WTC11 (cell line): ENCODE measurements at regions not wholly inside any gene's neighbourhood (a gene's known extent, or its start where the extent isn't known, plus 50 kb on each side); places are given as distances from the start of the nearest gene placed in this dataset.
A peak's percentile ranks its signal among the peaks of the same experiment; 100 is the strongest.
"Not testable (repeated sequence)": the region's sequence is repeated elsewhere in the genome, so short reads cannot be mapped to it uniquely, and the experiment has no call there.

ENCODE experiments used
- ATAC-seq: fragments of 200-7000 bp; cut with Tn5 transposase; 2 replicates; pipeline ENCODE4 v1.10.0; 2021; ENCODE audit warnings: mild to moderate bottlenecking, moderate library complexity
- CTCF ChIA-PET: fragments of 300-600 bp; sonication (Branson Sonifier 250); formaldehyde crosslinking; loops from one replicate; lab custom pipeline; 2021; ENCODE audit warnings: antibody characterized with exemption; lab: Charles Lee
- POLR2A ChIA-PET: fragments of 350-600 bp; sonication (Branson Sonifier 250); formaldehyde crosslinking; loops from one replicate; lab custom pipeline; 2021; ENCODE audit warnings: antibody characterized with exemption; lab: Charles Lee
- DNase-seq: peaks from one replicate; pipeline ENCODE4 v3.0.0; 2021; ENCODE audit warnings: low spot score
- H3K27ac Mint-ChIP-seq: 2 replicates; pipeline ENCODE4 v1.8.0; 2021; ENCODE audit warnings: mixed read lengths
- H3K27me3 Mint-ChIP-seq: 2 replicates; pipeline ENCODE4 v1.8.0; 2021; ENCODE audit warnings: low read depth, mild to moderate bottlenecking, moderate library complexity, mixed read lengths
- H3K36me3 Mint-ChIP-seq: 2 replicates; pipeline ENCODE4 v1.8.0; 2021; ENCODE audit warnings: mixed read lengths
- H3K4me1 Mint-ChIP-seq: 2 replicates; pipeline ENCODE4 v1.8.0; 2022; ENCODE audit warnings: mixed read lengths
- H3K4me3 Mint-ChIP-seq: 2 replicates; pipeline ENCODE4 v1.8.0; 2021; ENCODE audit warnings: mild to moderate bottlenecking, moderate library complexity, mixed read lengths
- H3K9me3 Mint-ChIP-seq: 2 replicates; pipeline ENCODE4 v1.8.0; 2021; ENCODE audit warnings: mixed read lengths
- ARID4B ChIP-seq: sonication (generic); formaldehyde crosslinking; IDR thresholded peaks from 2 replicates; pipeline ENCODE4 v1.8.0; 2023; ENCODE audit warnings: missing genetic modification reagents, mild to moderate bottlenecking, borderline replicate concordance
- CREM ChIP-seq: sonication (generic); formaldehyde crosslinking; IDR thresholded peaks from 2 replicates; pipeline ENCODE4 v1.8.1; 2022; ENCODE audit warnings: mild to moderate bottlenecking, missing genetic modification reagents, moderate library complexity
- HMGA2 ChIP-seq: fragments of 250-450 bp; sonication (Bioruptor Pico); IDR thresholded peaks from 2 replicates; pipeline ENCODE4 v1.4.0; 2021; ENCODE audit warnings: mild to moderate bottlenecking, moderate library complexity
- KAT7 ChIP-seq: sonication (generic); formaldehyde crosslinking; IDR thresholded peaks from 2 replicates; pipeline ENCODE4 v1.8.1; 2023; ENCODE audit warnings: missing genetic modification reagents, mild to moderate bottlenecking, borderline replicate concordance
- NR3C1 ChIP-seq: sonication (generic); formaldehyde crosslinking; conservative IDR thresholded peaks from 2 replicates; pipeline ENCODE4 v1.8.1; 2023; ENCODE audit warnings: low read depth, mild to moderate bottlenecking, missing genetic modification reagents
- TEAD4 ChIP-seq: sonication (generic); formaldehyde crosslinking; IDR thresholded peaks from 2 replicates; pipeline ENCODE4 v1.8.0; 2022; ENCODE audit warnings: mild to moderate bottlenecking, missing genetic modification reagents
- ZNF121 ChIP-seq: sonication (generic); formaldehyde crosslinking; IDR thresholded peaks from 2 replicates; pipeline ENCODE4 v1.8.0; 2023; ENCODE audit warnings: missing genetic modification reagents
- ZNF281 ChIP-seq: sonication (generic); formaldehyde crosslinking; IDR thresholded peaks from 2 replicates; pipeline ENCODE4 v1.8.0; 2023; ENCODE audit warnings: mild to moderate bottlenecking, missing genetic modification reagents
- ZNF423 ChIP-seq: fragments of 250-450 bp; sonication (Bioruptor Pico); IDR thresholded peaks from 2 replicates; pipeline ENCODE4 v2.1.2; 2022; ENCODE audit warnings: mild to moderate bottlenecking, moderate library complexity
- TF ChIP-seq, protein P1 (sequence below): sonication (generic); formaldehyde crosslinking; IDR thresholded peaks from 2 replicates; pipeline ENCODE4 v1.8.1; 2023; ENCODE audit warnings: mild to moderate bottlenecking, missing genetic modification reagents, moderate library complexity
- TF ChIP-seq, protein P2 (sequence below): sonication (generic); formaldehyde crosslinking; IDR thresholded peaks from 2 replicates; pipeline ENCODE4 v1.8.1; 2022; ENCODE audit warnings: low read depth, missing genetic modification reagents, borderline replicate concordance

- Mint-ChIP-seq H3K4me3 (no peak overlapping the region), H3K4me1 (peaks cover 9% of the 10 kb centered on the region), H3K36me3 (peaks cover 24% of the 10 kb centered on the region), H3K27ac (no peak overlapping the region), H3K27me3 (no peaks in the 10 kb centered on the region), H3K9me3 (peaks cover 27% of the 10 kb centered on the region)
- ATAC-seq: no peak
- POLR2A ChIA-PET: no interaction called here
- DNase-seq: no peak
- CTCF ChIA-PET: no interaction called here
- no peak for TF ChIP-seq ZNF423
- no peak for TF ChIP-seq ARID4B (CRISPR knock-in tag)
- TF ChIP-seq, protein P1, sequence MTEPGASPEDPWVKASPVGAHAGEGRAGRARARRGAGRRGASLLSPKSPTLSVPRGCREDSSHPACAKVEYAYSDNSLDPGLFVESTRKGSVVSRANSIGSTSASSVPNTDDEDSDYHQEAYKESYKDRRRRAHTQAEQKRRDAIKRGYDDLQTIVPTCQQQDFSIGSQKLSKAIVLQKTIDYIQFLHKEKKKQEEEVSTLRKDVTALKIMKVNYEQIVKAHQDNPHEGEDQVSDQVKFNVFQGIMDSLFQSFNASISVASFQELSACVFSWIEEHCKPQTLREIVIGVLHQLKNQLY (CRISPR knock-in tag): no peak
- TF ChIP-seq, protein P2, sequence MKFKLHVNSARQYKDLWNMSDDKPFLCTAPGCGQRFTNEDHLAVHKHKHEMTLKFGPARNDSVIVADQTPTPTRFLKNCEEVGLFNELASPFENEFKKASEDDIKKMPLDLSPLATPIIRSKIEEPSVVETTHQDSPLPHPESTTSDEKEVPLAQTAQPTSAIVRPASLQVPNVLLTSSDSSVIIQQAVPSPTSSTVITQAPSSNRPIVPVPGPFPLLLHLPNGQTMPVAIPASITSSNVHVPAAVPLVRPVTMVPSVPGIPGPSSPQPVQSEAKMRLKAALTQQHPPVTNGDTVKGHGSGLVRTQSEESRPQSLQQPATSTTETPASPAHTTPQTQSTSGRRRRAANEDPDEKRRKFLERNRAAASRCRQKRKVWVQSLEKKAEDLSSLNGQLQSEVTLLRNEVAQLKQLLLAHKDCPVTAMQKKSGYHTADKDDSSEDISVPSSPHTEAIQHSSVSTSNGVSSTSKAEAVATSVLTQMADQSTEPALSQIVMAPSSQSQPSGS: no peak
- no peak for TF ChIP-seq ZNF281 (CRISPR knock-in tag)
- no peak for TF ChIP-seq HMGA2
- TF ChIP-seq KAT7 (CRISPR knock-in tag): no peak
- TF ChIP-seq CREM (CRISPR knock-in tag): no peak
- no peak for TF ChIP-seq NR3C1 (CRISPR knock-in tag)
Observed at GRCh38 chr18:39208729-39209128, 1643.1 kb upstream of the CELF4 start.

DNA sequence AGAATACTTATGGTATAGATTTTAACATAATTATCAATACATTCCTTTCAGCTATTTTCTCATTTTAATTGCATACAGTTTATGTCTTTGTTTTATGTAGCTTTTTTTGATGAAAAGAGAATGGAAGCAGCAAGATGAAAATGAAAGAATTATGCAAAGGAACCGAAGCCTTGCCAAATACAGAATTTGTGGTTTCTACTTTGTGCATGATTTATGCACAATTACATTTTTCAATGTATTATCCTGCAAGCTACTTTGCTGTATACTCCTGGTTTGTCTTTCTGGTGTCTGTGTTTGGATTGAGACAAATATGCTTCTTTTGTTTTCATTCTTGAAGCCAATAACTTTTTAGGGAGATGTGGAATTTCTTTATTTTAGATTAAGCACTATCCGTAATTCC lies 1642.6 kb upstream of the CELF4 start:
- POLR2A ChIA-PET: interaction anchor here (0.6 kb wide), 1 partner anchor 143 kb away, joined by 3 read pairs; no protein-coding TSS in a partner anchor
- Mint-ChIP-seq H3K27me3 (no peaks in the 10 kb centered on the region), H3K4me3 (no peak overlapping the region), H3K4me1 (peaks cover 9% of the 10 kb centered on the region), H3K9me3 (peaks cover 21% of the 10 kb centered on the region), H3K36me3 (peaks cover 18% of the 10 kb centered on the region)
- ATAC-seq: no peak
- DNase-seq: no peak
- TF ChIP-seq NR3C1 (CRISPR knock-in tag) (no peak), TEAD4 (CRISPR knock-in tag) (no peak)
- TF ChIP-seq, all 79 proteins: peak for 0
- CTCF ChIA-PET: no interaction called here
- no peak overlapping the region for H3K27ac Mint-ChIP-seq

- CTCF ChIA-PET, H3K27ac Mint-ChIP-seq, H3K27me3 Mint-ChIP-seq, DNase-seq, ATAC-seq, POLR2A ChIA-PET, H3K4me3 Mint-ChIP-seq, H3K9me3 Mint-ChIP-seq, H3K36me3 Mint-ChIP-seq, H3K4me1 Mint-ChIP-seq: not testable (repeated sequence)
- 0 out of 2 replicates have a peak, but pooled peaks have one; percentile 13 for TF ChIP-seq ZNF121
Observed at GRCh38 chr18:39206398-39207103, 1641.0 kb upstream of the CELF4 start.
